ENCODE measurements at regions not wholly inside any gene's neighbourhood (a gene's known extent, or its start where the extent isn't known, plus 50 kb on each side); places are given as distances from the start of the nearest gene placed in this dataset.
A peak's percentile ranks its signal among the peaks of the same experiment; 100 is the strongest.

GRCh38 chr6:111957623-111958315 is 84.5 kb upstream of the FYN start:
- no peak for DNase-seq (ENCODE audit: low read depth in 1 of 2, low spot score in 1 of 2)

GRCh38 chr6:111958534-111958933 is 85.3 kb upstream of the FYN start:
- DNase-seq (ENCODE audit: low read depth in 1 of 2, low spot score in 1 of 2) = no peak

DNA sequence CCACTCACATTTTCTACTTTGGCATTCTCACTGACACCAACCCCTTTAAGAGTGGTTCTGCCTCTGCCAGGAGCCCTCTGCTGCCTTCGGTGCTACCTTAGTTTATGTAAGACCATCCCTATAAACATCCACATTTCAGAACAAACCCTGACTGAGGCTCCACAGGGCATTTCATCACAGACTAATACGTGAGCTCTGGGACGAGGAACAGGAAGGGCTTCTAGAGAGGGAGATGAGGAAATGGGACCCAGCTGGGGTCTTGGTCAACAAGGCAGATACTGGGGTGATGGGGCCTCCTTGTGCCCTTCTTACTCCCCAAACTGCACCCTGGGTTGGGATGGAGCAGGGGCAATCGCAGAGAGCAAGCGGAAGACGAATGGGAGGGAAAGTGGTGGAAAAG is 86.5 kb upstream of the FYN start:
- DNase-seq (ENCODE audit: low read depth in 1 of 2, low spot score in 1 of 2) = no peak

DNA sequence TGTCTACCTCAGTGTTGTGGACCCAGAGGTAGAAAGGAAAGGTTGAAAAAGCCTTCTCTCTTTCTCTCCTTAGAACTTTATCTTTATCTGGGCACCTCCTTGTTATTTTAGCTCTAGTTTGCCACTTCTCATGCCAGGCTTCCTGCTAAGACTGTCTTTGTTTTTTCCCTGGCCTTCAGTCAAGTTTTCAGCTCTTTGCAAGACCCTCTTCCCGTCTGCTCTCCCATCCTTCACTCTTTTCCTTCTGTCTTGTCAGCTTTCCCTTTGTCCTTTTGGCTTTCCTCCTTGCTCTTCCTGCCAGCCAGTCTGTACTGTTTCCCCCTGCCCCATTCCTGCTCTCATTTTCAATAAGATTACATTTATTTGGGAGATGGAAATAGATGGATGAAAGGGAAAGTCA is 86.8 kb upstream of the CCN6 start:
- no peak for DNase-seq (ENCODE audit: low read depth in 1 of 2, low spot score in 1 of 2)

DNA sequence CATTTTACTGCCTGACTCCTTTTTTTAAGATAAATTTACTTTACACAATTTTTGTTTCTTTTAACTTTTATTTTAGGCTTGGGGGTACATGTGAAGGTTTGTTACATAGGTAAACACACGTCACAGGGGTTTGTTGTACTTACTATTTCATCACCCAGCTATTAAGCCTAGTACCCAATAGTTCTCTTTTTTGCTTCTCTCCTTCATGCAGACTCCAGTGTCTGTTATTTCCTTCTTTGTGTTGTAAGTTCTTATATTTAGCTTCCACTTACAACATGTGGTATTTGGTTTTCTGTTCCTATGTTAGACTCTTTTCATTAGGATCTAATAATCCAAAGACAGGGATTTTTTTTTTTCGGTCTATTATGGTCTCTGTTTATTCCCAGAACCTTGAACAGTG is 83.5 kb upstream of the CCN6 start:
- no peak for DNase-seq (ENCODE audit: low read depth in 1 of 2, low spot score in 1 of 2)

DNA sequence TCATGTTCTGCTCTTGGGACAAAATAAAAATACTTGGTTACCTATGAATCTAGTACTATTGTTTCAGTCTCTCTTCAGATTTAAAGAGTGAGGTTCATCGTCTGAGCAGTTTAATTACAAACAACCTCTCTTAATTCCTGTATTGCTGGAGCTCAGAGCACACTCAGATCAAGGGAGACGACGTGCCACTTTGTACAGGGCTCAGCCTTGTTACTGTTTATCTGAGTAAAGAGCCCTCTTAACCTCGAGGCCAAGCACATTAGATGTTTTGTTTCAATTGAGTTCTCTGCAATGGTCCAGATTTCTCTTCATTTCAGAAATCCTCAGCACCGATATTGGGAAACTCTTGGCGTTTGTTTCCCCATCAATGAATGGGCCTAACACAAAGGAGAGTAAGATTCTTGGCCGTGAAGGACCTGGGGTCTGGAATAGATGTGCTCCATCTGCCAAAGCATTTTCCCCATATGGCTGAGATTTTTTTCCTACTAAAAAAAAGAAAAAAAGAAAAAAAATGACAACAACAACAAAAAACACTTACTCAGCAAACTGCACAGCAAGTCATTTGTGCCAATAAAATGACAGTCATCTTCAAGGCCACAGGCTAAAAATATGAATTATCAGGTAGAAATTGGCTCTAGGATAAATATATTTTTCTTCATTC is 82.6 kb upstream of the CCN6 start:
- no peak for DNase-seq (ENCODE audit: low read depth in 1 of 2, low spot score in 1 of 2)

- DNase-seq (ENCODE audit: low read depth in 1 of 2, low spot score in 1 of 2) = no peak
These were observed 81.9 kb upstream of the CCN6 start for GRCh38 chr6:111971866-111972532.

DNA sequence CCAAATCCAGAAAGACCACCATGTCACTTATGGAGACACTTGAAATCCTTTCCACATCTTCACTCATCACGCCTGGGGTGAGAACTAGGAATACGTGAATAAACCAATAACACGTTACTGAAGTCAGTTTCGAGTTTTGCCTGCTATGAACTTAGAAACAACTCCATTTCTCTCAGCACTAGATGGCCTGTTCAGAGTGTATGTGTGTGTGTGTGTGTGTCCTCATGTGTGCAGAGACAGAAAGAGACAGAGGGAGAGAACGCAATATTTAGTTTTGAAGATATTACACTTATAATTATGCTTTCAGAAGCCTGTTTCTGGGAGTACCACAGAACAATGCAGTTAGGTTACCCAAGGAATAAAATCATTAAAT is 81.2 kb upstream of the CCN6 start:
- no peak for DNase-seq (ENCODE audit: low read depth in 1 of 2, low spot score in 1 of 2)

DNA sequence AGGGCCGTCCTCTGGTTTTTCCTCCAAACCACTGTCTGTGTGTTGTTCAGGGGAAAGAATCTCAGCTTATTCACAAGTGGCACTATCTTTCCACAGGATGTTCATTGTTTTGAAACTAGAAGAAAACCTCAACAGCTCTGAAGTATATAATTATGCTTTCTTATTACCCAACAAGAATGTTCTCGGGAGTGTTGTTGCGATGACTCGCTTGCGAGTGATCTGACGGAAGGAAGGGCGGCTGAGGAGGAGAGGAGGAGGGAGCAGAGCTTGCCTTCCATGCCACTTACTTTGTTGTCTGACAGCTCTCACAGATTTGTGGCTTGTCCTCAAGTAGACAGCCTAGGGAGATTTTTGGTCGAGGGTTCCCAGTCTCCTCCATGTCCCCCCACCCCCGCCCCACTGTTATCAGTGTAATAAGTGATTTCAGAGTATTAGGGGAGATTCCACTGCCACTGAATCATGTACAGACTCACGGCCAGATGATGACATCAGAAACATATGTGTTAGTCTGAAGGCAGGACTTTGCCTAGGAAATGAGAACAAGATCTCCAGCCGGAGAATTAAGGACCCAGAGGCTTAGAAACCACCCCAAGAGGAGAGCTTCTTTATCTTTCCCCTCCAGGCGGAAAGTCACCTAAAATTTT is 80.7 kb upstream of the CCN6 start:
- DNase-seq (ENCODE audit: low read depth in 1 of 2, low spot score in 1 of 2) = peak; percentile 19 to 43

- no peak for DNase-seq (ENCODE audit: low read depth in 1 of 2, low spot score in 1 of 2)
These were observed 79.8 kb upstream of the CCN6 start for GRCh38 chr6:111973927-111974639.

- DNase-seq (ENCODE audit: low read depth in 1 of 2, low spot score in 1 of 2) = no peak
These were observed 78.4 kb upstream of the CCN6 start for GRCh38 chr6:111975466-111975865.

DNA sequence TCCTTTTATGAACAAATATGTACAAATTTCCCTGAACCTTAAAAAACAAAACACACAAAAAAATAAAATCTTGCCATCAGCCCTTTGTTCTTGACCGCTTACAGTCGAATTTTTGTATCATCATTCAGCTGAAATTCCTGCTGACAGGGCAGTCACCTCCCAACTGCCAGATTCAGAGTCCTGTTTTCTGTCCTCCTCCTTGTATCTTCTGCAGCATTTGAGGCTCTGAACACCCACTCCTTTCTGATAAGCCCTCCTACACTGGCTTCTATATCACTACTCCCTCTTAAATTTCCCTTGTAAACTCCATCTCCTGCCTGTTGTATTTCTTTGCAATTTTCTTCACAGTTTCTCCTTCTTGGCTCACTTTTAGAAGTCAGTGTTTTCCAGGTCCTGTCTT is 77.8 kb upstream of the CCN6 start:
- DNase-seq (ENCODE audit: low read depth in 1 of 2, low spot score in 1 of 2) = no peak

DNA sequence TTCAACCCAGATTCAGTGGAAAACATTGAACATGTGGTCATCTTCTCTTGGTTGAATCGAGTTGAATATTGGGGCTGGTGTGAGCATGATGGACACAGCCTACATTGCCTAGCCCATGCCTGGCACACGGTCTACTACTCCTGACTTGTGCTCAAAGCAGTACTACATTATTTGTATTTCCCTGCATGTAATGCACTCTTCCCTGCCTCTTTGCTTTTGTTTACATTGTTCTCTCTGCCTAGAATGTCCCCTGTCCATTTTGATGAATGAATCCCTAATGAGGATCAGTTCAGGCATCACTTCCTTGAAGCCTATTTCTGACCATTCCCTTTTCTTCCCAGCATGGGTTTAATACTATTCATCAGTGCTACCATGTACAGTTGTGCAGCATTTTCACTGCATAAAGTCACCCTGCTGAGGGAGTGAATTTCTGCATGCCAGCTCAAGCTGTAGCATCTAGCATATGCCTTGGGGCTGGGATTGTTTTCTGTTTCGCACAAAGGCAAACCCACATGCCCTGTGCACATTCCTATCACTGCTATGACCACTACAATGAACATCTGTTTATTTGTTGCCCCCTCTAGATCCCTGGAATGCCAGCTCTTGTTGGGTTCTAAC is 75.3 kb upstream of the CCN6 start:
- no peak for DNase-seq (ENCODE audit: low read depth in 1 of 2, low spot score in 1 of 2)

- DNase-seq (ENCODE audit: low read depth in 1 of 2, low spot score in 1 of 2) = no peak
These were observed 74.3 kb upstream of the CCN6 start for GRCh38 chr6:111979633-111980032.

DNA sequence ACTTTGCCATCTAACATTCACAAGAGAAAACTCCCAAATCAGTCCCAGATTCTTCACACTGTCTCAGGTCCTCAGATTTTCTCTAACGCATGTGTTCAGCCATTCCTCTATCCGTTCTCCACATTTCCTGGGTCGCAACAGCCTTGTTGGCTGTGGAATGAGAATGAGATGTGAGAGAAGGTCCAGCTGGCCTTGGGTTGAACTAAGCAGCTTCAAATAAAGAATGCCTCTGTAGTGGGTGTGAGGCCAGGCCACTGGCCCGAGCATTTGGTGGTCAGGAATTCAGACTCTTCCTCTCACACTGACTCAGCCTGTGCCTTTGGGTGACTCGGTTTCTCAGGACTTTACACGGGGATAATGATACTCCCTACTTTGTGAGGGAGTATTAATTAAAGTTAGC is 73.8 kb upstream of the CCN6 start:
- no peak for DNase-seq (ENCODE audit: low read depth in 1 of 2, low spot score in 1 of 2)

GRCh38 chr6:111980971-111981840 is 72.7 kb upstream of the CCN6 start:
- DNase-seq (ENCODE audit: low read depth in 1 of 2, low spot score in 1 of 2) = no peak

DNA sequence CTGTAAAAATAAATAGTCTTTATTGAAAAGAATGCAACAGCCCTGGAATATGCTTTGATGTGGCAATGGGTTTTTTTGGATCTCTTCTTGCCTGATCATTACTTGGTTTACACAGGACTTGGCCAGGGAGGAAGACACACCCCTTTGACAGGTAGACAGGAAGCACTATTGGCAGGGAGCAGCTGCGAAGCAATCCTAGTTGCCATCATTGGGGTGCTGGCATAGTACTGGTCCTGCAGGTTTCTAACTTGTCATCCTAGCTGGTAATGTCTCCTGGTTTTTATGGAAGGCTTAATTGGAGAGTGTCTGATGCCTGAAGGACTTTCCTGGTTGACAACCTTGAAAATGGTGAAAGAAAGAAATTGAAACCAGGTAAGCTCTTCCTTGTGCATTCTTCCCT is 71.2 kb upstream of the CCN6 start:
- DNase-seq (ENCODE audit: low read depth in 1 of 2, low spot score in 1 of 2) = no peak

- no peak for DNase-seq (ENCODE audit: low read depth in 1 of 2, low spot score in 1 of 2)
These were observed 70.7 kb upstream of the CCN6 start for GRCh38 chr6:111983193-111983592.

GRCh38 chr6:111984081-111984480 is 69.8 kb upstream of the CCN6 start:
- no peak for DNase-seq (ENCODE audit: low read depth in 1 of 2, low spot score in 1 of 2)
